Stimulated activated CD4-positive, alpha-beta T cell treated with anti-CD3 and anti-CD28 coated beads, Interleukin-1b, Interleukin-23, amount 100 ng/mL, for 48 hours (primary cell): ENCODE measurements at regions not wholly inside any gene's neighbourhood (a gene's known extent, or its start where the extent isn't known, plus 50 kb on each side); places are given as distances from the start of the nearest gene placed in this dataset.

Experiments used
- DNase-seq: peaks from one replicate; pipeline ENCODE4 v3.0.0-alpha.2; 2020

- DNase-seq = no peak
These were observed 913.6 kb downstream of the GALC start for GRCh38 chr14:87079416-87079815.

- no peak for DNase-seq
These were observed 916.1 kb downstream of the GALC start for GRCh38 chr14:87076922-87077321.

- DNase-seq = no peak
These were observed 916.8 kb downstream of the GALC start for GRCh38 chr14:87076146-87076545.

DNA sequence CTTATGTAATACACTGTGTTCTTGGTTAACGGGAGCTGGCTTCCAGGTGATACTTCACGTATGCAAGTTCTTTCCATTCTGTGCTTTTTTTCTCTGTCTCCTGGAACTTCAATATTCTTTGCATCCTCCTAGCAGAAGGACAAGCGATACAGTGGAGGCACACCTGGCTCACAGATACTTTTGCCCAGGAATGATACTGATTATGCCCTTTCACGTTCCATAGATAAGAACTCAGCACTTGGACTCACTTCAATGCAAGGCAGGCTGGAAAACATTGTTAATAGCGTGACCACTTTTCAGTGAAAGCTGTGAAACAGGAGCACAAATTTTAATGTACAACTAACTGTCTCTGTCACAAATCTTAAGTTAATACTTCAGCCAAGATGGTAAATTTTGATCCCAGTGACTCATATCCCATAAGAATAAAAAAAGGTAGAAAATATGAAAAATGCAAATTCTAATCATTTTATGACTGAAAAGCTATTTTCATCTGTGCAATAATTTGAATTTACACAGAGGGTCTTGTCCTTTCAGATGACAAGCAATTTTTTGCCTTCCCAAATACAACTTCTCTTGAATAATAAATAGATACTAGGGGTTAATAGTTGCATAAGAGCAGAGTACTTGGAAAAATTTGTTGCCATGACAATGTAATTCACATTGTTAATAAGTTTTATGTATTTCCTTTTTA is 919.0 kb downstream of the GALC start:
- DNase-seq = no peak

DNA sequence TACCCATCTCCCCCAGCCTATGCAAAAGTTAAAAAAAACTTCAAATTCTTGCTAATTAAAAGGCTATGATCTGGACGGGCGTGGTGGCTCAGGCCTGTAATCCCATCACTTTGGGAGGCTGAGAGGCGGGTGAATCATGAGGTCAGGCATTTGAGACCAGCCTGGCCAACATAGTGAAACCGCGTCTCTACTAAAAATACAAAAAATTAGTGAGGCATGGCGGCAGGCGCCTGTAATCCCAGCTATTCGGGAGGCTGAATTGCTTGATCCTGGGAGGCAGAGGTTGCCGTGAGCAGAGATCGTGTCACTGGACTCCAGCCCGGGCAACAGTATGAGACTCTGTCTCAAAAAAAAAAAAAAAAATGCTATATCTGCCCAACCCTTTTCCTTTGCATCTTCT is 925.4 kb downstream of the GALC start:
- DNase-seq = no peak

- DNase-seq = no peak
These were observed 925.9 kb downstream of the GALC start for GRCh38 chr14:87067061-87067460.

DNA sequence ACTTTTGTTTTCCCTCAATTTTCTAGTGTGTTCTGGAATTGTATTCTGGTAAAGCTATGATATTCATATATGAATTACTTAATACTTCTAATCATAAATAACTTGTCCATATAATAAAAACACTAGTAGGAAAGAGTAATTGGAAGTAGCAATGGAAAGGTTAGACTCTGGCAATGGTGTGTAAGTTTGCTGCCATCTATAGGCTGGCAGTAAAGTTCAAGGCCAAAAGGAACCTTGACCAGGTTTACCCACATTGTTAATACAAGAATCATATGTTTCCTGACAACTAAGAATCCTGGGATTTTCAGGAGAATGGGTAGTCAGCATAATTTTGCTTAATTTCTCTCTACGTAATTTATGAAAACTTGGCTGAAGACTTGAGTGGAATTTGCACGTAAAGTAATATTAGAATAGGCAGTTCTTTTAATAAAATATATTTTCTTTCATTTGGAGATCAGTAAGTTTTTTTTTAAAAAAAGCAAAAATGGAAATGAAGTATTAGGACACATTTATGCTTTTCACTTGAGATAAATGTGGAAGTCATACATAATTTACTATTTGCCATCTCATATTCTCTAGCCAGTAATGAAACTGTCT is 926.7 kb downstream of the GALC start:
- DNase-seq = no peak

- DNase-seq = no peak
These were observed 927.6 kb downstream of the GALC start for GRCh38 chr14:87065366-87065765.

- no peak for DNase-seq
These were observed 929.8 kb downstream of the GALC start for GRCh38 chr14:87063181-87063580.

GRCh38 chr14:87060405-87060804 is 932.6 kb downstream of the GALC start:
- DNase-seq = no peak

DNA sequence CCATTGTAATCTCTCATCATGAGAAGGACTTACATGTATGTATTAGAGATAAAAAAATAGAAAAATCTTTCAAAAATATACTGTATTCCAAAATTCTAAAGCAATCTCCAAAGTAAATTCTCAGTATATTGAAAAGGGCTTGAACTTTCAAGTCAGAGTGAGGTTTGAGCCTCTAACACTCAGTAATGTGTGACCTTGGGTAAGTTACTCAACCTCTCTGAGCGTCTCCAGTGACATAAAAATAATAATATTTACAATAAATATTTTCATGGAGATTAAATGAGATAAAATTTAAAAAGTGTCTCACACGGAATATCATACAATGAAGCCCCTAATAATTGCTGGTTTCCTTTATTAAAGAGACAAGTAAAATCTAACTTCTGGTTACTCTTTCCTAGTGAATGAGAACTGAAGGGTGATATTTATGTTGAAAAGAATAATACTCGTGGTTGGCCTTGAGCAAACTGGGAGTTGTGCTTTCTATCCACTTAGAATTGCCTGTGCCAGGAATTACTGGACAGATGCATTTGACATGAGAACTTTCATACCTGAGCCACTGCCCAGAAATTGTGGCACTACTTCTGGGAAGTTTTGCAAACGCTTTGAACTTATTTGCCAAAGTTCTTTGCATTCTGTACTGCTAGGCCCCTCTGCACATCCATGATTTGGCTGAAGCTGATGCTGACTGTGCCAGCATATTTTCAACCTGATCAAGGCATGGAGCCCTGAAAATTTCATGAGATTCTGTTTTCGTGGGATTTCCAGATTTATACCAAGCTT is 933.7 kb downstream of the GALC start:
- no peak for DNase-seq

- no peak for DNase-seq
These were observed 938.0 kb downstream of the GALC start for GRCh38 chr14:87055007-87055406.

GRCh38 chr14:87052646-87053225 is 940.2 kb downstream of the GALC start:
- DNase-seq = no peak

GRCh38 chr14:87050421-87050820 is 942.6 kb downstream of the GALC start:
- no peak for DNase-seq

GRCh38 chr14:87049950-87050349 is 943.0 kb downstream of the GALC start:
- DNase-seq = no peak

GRCh38 chr14:87046960-87047359 is 946.0 kb downstream of the GALC start:
- no peak for DNase-seq

DNA sequence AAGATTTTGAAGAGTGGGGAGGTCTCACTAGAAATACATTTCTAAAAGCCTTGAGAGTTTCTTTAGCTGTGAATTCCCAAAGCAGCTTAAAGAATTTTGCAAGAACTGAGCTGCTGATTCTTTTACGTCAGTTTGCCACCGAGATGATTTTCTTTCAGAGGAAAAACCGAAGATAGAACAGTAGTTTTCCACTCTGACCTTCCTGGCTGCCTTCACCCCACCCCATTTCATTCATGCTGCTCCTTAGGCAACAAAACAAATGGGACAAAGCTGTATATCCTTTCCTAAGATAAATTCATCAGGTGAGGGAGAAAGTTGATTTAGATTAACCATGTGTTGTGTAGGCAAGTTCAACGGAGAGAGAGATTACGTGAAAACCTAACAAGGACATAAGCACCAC is 947.0 kb downstream of the GALC start:
- no peak for DNase-seq

DNA sequence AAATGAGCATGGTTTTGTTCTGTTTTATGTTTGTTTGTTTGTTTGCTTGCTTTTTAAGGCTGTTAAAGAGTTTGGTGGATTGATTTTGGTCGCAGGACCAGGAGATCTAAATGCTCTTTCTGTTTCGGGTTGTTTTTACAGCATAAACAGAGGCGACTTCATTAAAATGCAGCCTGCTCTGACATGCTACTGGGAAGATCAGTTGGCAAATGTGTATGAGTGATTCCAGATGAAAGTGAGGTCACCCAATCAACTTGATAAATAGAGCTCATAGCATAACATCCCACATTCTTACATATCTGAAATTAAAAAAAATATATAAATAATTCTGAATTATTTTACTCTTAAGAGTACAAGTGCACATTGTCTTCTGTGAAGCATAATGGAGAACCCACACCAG is 947.7 kb downstream of the GALC start:
- DNase-seq = no peak

DNA sequence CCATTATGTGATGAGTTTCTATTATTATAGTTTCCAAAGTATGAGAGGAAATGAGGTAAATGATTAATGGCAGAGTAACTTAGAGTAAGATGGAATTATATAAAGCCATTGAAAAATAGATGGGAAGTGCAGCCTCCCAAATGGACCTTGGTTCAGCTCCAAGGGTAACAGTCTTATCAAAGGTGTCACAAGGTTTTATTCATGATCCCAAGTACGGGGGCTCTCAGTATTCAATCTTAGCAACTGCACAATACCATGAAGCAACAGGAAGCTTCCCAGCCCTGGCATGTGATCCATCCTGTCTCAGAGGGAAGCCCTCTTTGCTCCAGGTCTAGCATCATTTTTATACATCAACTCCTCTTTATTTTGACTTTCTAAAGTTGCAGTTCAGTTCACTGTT is 948.2 kb downstream of the GALC start:
- no peak for DNase-seq

DNA sequence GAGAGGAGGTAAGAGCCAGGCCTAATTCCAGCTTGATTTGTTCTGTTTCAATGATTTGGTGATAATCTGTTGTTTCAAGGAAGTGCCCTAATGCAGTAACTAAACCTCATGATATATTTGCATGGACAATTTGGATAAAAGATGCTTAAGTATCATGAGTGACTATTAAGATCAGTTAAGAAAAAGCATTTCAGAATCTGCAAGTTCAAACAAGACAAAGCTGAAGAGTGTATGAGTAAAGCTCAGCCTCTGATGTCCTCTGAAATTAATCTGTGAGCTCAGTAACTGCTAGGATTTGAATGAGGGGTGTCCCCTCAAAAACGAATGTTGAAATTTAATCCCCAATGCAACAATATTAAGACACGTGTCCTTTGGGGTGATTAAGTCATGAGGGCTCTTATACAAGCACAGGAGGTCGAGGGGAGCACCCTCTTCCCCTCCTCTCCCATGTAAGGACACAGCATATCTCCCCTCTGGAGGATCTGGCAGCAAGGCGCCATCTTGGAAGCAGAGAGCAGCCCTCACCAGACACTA is 949.2 kb downstream of the GALC start:
- DNase-seq = no peak

DNA sequence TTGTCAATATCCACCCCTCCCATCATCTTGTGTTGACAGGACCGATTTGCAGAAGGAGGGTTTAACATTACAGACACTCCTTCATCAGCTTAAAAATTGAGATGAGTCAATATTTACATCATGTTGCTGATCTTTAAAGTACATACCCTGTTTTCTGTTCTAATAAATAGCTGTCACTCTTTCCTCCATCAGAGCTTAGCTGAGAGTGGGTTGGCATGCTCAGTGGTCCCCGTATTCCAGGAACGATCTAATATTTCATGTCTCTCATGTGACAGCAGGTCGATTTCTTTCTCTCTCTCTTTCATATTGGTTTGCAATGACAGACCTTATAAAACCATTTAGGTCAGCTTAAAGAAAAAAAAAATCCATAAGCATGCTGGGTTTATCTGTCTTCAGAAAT is 950.6 kb downstream of the GALC start:
- no peak for DNase-seq

DNA sequence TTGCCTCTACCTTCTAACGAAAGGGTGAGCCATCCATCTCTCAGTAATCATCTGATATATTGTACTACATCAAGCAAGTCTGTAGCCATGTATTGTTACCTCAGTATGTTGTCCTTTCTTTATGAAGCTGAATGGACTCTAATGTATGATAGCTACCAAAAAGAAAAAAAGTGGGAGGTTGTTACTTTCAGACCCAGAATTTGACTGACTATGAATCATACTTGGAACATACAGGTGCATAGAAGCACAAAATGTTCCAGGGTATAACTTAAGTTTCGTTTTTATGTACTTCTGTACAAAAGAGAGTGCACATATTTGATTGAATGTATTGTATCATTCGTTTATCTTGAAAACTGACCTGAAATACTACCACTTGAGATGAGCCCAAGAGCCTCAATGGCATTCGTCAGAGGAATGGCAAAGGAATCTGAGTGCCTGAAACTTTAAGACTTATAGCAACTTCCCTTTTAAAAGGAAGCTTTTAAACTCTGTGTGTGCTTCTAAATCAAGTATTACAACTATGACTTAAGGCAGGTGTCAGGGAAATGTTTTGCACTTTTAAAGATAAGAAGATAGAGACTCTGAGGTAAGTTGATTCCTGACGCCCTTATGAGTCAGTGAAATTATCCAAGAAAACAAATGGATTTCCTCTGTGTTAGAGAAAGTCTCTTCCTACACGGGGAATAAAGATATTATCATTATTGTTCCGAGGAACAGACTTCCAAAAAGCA is 951.5 kb downstream of the GALC start:
- DNase-seq = no peak

DNA sequence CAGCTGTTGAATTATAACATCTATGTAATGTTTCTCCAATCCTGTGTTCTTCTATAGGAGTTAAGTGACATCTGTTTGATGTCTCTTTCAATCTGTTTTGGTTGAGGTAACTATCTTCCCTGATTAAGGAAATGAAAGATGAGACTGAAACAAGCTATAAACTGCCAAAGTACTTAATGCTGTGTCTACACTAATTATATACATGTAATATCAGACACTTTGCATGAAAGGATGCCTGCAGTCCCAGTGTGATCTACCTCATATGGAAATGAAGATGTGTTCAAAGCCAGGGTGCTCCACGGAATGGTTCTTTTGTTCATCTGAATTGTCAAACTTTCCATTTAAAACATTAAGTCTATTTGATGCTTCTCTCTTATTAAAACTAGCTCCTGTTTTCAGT is 958.3 kb downstream of the GALC start:
- no peak for DNase-seq
